ENCODE measurements at regions not wholly inside any gene's neighbourhood (a gene's known extent, or its start where the extent isn't known, plus 50 kb on each side); places are given as distances from the start of the nearest gene placed in this dataset.

- H3K4me3 ChIP-seq (ENCODE audit: low read length), result no peak overlapping the region
- no peak for TF ChIP-seq CTCF (conservative IDR thresholded peaks at IDR 0.05; ENCODE audit: low read depth, low read length)
- no peak for DNase-seq (ENCODE audit: low read depth)
Observed at GRCh38 chr9:75633451-75634057, 256.9 kb upstream of the PCSK5 start.

DNA sequence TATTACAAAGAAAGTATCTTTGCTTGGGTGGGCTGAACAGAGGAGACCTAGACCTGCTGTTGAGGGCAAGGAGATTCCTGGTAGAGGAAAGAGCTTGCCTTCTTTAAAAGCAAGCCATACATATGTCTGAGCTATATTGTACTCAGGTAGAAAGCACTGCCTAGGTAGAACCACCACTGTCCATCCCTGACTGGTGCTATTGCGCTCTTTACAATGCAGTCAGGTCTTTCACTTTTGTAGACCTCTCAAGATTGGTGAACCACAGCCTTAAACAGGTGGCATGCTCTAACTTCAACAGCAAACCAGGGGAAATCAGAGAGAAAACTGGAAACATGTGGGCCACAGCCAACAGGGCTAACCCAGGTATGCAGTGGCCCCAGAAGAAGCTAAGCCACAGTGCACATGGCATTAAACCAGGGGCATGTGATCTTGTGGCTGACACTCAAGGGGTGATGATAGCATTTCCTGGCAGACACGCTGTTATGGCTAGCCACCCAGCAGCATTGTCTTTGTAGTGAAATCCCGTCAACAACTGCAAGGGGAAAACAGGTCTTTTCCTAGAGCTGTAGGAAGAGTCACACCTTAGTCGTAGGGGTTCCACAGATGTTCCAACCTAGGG lies 253.9 kb upstream of the PCSK5 start:
- no peak for TF ChIP-seq CTCF (conservative IDR thresholded peaks at IDR 0.05; ENCODE audit: low read depth, low read length)
- no peak overlapping the region for H3K4me3 ChIP-seq (ENCODE audit: low read length)
- DNase-seq (ENCODE audit: low read depth), result no peak

DNA sequence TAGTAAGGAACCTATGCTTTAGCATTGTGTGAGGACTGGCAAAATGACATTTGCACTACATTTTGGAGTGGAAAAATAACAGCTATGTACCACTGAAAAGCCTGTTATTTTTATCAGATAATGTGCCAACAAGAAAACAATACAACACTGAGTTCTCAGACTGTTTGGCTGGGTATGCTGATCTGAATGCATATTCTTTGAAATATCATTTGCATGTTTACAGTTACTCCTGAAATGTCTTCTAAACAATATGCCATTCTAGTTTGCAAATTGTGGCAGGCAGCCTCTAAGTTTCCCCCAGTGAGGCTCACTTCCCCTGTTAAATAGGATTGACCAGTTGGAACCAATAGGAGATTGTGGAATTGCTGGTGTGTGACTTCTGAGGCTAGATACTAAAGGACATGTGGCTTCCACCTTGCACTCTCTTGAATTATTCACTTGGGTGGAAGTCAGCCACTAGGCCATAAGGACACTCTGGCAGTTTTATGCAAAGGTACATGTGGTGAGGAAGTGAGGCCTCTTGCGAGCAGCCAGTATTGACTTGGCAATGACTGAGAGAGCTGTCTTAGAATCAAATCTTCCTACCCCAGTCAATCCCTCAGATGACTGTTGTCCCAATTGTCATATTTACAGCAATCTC lies 250.4 kb upstream of the PCSK5 start:
- H3K4me3 ChIP-seq (ENCODE audit: low read length), result no peak overlapping the region
- DNase-seq (ENCODE audit: low read depth), result no peak
- no peak for TF ChIP-seq CTCF (conservative IDR thresholded peaks at IDR 0.05; ENCODE audit: low read depth, low read length)

- H3K4me3 ChIP-seq (ENCODE audit: low read length), result no peak overlapping the region
- no peak for TF ChIP-seq CTCF (conservative IDR thresholded peaks at IDR 0.05; ENCODE audit: low read depth, low read length)
- no peak for DNase-seq (ENCODE audit: low read depth)
Observed at GRCh38 chr9:75642522-75642921, 248.0 kb upstream of the PCSK5 start.

DNA sequence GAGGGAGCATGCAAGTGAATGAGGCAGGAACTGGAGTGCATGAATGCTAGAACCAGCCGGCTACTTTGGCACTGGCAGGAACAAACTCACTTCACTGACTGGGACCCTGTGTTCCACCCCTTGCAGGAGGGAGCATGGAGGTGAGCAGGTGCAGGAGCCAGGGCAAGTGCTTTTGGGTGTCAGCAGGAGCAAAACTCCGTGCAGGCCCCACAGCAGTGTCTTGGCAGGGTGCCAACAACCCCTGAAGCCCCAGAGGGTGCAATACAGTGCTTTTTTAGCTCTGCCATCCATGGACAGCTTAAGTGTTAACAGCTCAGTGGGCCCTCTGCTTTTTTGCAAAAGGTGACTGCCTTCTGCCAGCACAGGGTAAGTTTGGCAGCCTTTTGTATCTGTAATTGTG lies 245.8 kb upstream of the PCSK5 start:
- H3K4me3 ChIP-seq (ENCODE audit: low read length), result no peak overlapping the region
- no peak for TF ChIP-seq CTCF (conservative IDR thresholded peaks at IDR 0.05; ENCODE audit: low read depth, low read length)
- DNase-seq (ENCODE audit: low read depth), result no peak

DNA sequence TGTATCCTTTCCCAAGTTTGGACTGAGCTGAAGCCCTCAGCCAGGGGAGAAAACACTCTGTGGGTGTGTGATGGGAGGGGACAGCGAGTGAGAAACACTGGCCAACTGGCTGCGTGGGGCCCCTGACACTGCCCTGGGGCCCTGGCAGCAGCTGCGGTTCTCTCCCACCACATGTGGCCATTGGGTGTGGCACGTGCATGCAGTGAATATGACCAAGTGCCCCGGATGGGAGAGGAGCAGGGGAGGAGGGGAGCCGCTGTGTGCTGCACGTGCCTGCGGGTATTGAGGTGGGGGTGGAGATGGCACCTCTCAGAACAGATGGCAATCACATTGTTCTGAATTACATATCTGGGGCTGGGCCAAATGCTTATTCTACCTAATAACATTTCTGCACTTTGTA lies 242.4 kb upstream of the PCSK5 start:
- no peak overlapping the region for H3K4me3 ChIP-seq (ENCODE audit: low read length)
- DNase-seq (ENCODE audit: low read depth), result no peak
- TF ChIP-seq CTCF (conservative IDR thresholded peaks at IDR 0.05; ENCODE audit: low read depth, low read length), result no peak

DNA sequence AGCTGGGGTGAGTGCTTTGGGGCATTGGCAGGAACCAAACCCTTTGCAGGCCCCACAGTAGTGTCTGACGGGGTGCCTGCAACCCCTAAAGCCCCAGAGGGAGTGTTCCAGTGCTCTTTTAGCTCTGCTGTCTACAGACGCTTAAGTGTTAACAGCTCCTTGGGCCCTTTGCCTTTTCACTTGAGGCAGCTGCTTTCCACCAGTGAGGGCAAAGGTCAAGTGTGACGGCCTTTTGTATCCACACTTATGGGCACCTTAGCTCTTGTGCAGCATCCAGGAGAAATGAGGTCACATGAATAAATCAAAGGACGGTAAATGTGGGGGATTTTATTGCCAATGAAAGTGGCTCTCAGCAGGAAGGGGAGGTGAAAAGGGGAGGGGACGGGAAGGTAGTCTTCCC lies 241.4 kb upstream of the PCSK5 start:
- no peak for DNase-seq (ENCODE audit: low read depth)
- H3K4me3 ChIP-seq (ENCODE audit: low read length), result no peak overlapping the region
- TF ChIP-seq CTCF (conservative IDR thresholded peaks at IDR 0.05; ENCODE audit: low read depth, low read length), result no peak
